Vagina (tissue), 2 donors: ENCODE measurements at regions not wholly inside any gene's neighbourhood (a gene's known extent, or its start where the extent isn't known, plus 50 kb on each side); places are given as distances from the start of the nearest gene placed in this dataset.

ENCODE experiments used
- DNase-seq, 2 donors: peaks; one replicate each; pipeline ENCODE4 v3.0.0-alpha.2; 2017; ENCODE audit errors: extremely low spot score in 2 of 2
- H3K27ac ChIP-seq: fragments of 200-600 bp; sonication (generic); one replicate; pipeline ENCODE4 v1.5.1; 2019
- H3K27me3 ChIP-seq: fragments of 200-600 bp; sonication (generic); one replicate; pipeline ENCODE4 v1.5.1; 2019
- H3K36me3 ChIP-seq, 2 donors: fragments of 200-600 bp; sonication (generic); one replicate each; pipeline ENCODE4 v1.5.1; 2017 to 2019
- H3K4me1 ChIP-seq: fragments of 200-600 bp; sonication (generic); one replicate; pipeline ENCODE4 v1.5.1; 2019
- H3K4me3 ChIP-seq, 2 donors: fragments of 200-600 bp; sonication (generic); 1 replicate in 1 of 2; 2 replicates in 1 of 2; pipeline ENCODE4 v1.5.1; 2016 to 2019
- H3K9me3 ChIP-seq: fragments of 200-600 bp; sonication (generic); one replicate; pipeline ENCODE4 v1.5.1; 2019
- CTCF ChIP-seq, 3 experiments: fragments of 450-650 bp in 2 of 3; fragments of 200-600 bp in 1 of 3; sonication (generic) in 1 of 3; IDR thresholded peaks; one replicate each; pipeline ENCODE4 v1.5.1; 2017 to 2019; ENCODE audit warnings: antibody characterized with exemption in 3 of 3, mild to moderate bottlenecking in 2 of 3, moderate library complexity in 2 of 3
- POLR2A ChIP-seq, 2 donors: fragments of 450-650 bp; IDR thresholded peaks; one replicate each; pipeline ENCODE4 v1.6.1; 2017; ENCODE audit warnings: antibody characterized with exemption in 2 of 2, mild to moderate bottlenecking in 2 of 2, moderate library complexity in 2 of 2
- POLR2AphosphoS5 ChIP-seq, 2 donors: sonication (generic); formaldehyde crosslinking; IDR thresholded peaks; one replicate each; pipeline ENCODE4 v1.9.0; 2017; ENCODE audit warnings: antibody characterized with exemption in 2 of 2, mild to moderate bottlenecking in 2 of 2, low read depth in 1 of 2; ENCODE audit not compliant: insufficient read depth in 1 of 2
- intact Hi-C: fragments of 100-400 bp; cut with DNase I; formaldehyde crosslinking; loops from one replicate; pipeline ENCODE4 v1.15.1; 2023

GRCh38 chr4:97110506-97110905, 1032.8 kb downstream of the STPG2 start:
- no peaks in the 10 kb centered on the region for H3K27me3 ChIP-seq
- intact Hi-C loops = no loop called here
- no peak for TF ChIP-seq POLR2A (IDR thresholded peaks at IDR 0.05)
- TF ChIP-seq POLR2AphosphoS5 (IDR thresholded peaks at IDR 0.05; ENCODE audit: insufficient read depth in 1 of 2, low read depth in 1 of 2) = no peak
- TF ChIP-seq CTCF (IDR thresholded peaks at IDR 0.05) = no peak

GRCh38 chr4:97116511-97116910, 1026.8 kb downstream of the STPG2 start:
- intact Hi-C loops = no loop called here
- no peak for TF ChIP-seq CTCF (IDR thresholded peaks at IDR 0.05)
- no peak for TF ChIP-seq POLR2AphosphoS5 (IDR thresholded peaks at IDR 0.05; ENCODE audit: insufficient read depth in 1 of 2, low read depth in 1 of 2)
- TF ChIP-seq POLR2A (IDR thresholded peaks at IDR 0.05) = no peak
- H3K4me3 ChIP-seq = no peak overlapping the region
- H3K27me3 ChIP-seq = no peaks in the 10 kb centered on the region
- no peaks in the 10 kb centered on the region for H3K9me3 ChIP-seq
- H3K36me3 ChIP-seq = no peaks in the 10 kb centered on the region
- H3K27ac ChIP-seq = no peak overlapping the region
- no peak for DNase-seq
- no peaks in the 10 kb centered on the region for H3K4me1 ChIP-seq

More at GRCh38 chr4:97110506-97110905, 1032.8 kb downstream of the STPG2 start:
- no peaks in the 10 kb centered on the region for H3K36me3 ChIP-seq
- DNase-seq = no peak
- no peak overlapping the region for H3K4me3 ChIP-seq
- H3K4me1 ChIP-seq = no peaks in the 10 kb centered on the region
- no peaks in the 10 kb centered on the region for H3K9me3 ChIP-seq
- H3K27ac ChIP-seq = no peak overlapping the region

GRCh38 chr4:97121493-97121892, 1021.8 kb downstream of the STPG2 start:
- intact Hi-C loops = no loop called here
- H3K27me3 ChIP-seq = no peaks in the 10 kb centered on the region

GRCh38 chr4:97123573-97123972, 1019.7 kb downstream of the STPG2 start:
- TF ChIP-seq POLR2AphosphoS5 (IDR thresholded peaks at IDR 0.05; ENCODE audit: insufficient read depth in 1 of 2, low read depth in 1 of 2) (no peak), CTCF (IDR thresholded peaks at IDR 0.05) (no peak), POLR2A (IDR thresholded peaks at IDR 0.05) (no peak)

More at GRCh38 chr4:97121493-97121892, 1021.8 kb downstream of the STPG2 start:
- Histone ChIP-seq H3K9me3 (no peaks in the 10 kb centered on the region), H3K4me1 (no peaks in the 10 kb centered on the region), H3K4me3 (no peak overlapping the region), H3K27ac (no peak overlapping the region), H3K36me3 (no peaks in the 10 kb centered on the region)
- no peak for TF ChIP-seq CTCF (IDR thresholded peaks at IDR 0.05)
- TF ChIP-seq POLR2A (IDR thresholded peaks at IDR 0.05) = no peak
- no peak for TF ChIP-seq POLR2AphosphoS5 (IDR thresholded peaks at IDR 0.05; ENCODE audit: insufficient read depth in 1 of 2, low read depth in 1 of 2)
- no peak for DNase-seq

GRCh38 chr4:97132435-97132834, 1010.8 kb downstream of the STPG2 start:
- DNase-seq = no peak
- Histone ChIP-seq H3K27ac (no peak overlapping the region), H3K4me3 (no peak overlapping the region), H3K36me3 (no peaks in the 10 kb centered on the region), H3K9me3 (no peaks in the 10 kb centered on the region), H3K27me3 (no peaks in the 10 kb centered on the region), H3K4me1 (no peaks in the 10 kb centered on the region)
- intact Hi-C loops = no loop called here
- TF ChIP-seq CTCF (IDR thresholded peaks at IDR 0.05) (no peak), POLR2AphosphoS5 (IDR thresholded peaks at IDR 0.05; ENCODE audit: insufficient read depth in 1 of 2, low read depth in 1 of 2) (no peak), POLR2A (IDR thresholded peaks at IDR 0.05) (no peak)

More at GRCh38 chr4:97123573-97123972, 1019.7 kb downstream of the STPG2 start:
- Histone ChIP-seq H3K4me3 (no peak overlapping the region), H3K4me1 (no peaks in the 10 kb centered on the region), H3K27ac (no peak overlapping the region), H3K36me3 (no peaks in the 10 kb centered on the region), H3K9me3 (no peaks in the 10 kb centered on the region), H3K27me3 (no peaks in the 10 kb centered on the region)
- DNase-seq = no peak
- intact Hi-C loops = no loop called here
